ENCODE measurements at regions not wholly inside any gene's neighbourhood (a gene's known extent, or its start where the extent isn't known, plus 50 kb on each side); places are given as distances from the start of the nearest gene placed in this dataset.

DNA sequence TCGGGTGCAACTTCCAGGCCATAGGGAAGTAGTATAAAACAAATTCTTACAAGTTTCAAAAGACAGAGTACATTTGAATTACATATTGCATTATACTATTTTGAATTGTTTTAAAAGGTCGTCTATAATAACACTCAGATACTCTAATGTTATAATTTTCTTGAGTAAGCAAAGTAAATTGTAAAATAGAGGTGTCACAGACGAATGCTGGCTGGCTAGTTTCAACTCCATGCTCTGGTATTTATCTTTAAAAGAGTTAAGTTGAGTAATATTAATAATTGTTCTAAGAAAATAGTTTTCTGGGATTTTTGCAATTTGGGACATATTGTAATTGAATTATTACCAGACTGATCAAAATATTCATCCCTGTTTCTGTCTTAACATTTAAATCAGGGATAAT lies 764.9 kb downstream of the TECRL start:
- H3K4me3 ChIP-seq (ENCODE audit: low read length): no peak overlapping the region
- DNase-seq: no peak
- no peaks in the 10 kb centered on the region for H3K4me1 ChIP-seq (ENCODE audit: control insufficient read depth, insufficient read depth, low read length)
- H3K27me3 ChIP-seq (ENCODE audit: control insufficient read depth, insufficient read depth, low read length): no peaks in the 10 kb centered on the region
- 75% methylated on average over 2 of the region's 3 CpGs for WGBS (ENCODE audit: insufficient coverage, low lambda C conversion rate)
- no peaks in the 10 kb centered on the region for H3K36me3 ChIP-seq (ENCODE audit: control insufficient read depth, insufficient read depth, low read length)
- no peaks in the 10 kb centered on the region for H3K9me3 ChIP-seq (ENCODE audit: control insufficient read depth, low read depth, low read length)
- H3K27ac ChIP-seq (ENCODE audit: low read length): no peak overlapping the region

DNA sequence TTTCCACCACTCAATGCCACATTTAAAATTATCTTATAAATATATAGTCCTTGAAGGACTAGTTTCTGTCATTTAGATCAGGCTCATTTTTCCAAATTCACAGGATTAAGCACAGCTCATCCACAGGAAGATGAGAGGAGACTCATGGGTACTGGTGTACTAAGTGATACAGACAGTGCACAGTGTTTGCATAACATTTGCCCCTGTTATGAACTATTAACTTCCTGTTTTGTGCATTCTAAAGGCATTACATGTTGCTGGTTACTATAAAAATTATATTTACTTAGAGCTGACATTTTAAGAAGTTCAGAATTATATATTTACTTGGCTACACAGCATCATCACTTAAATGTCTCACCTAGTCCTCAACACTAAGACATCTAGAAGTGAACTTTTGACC lies 772.0 kb downstream of the TECRL start:
- H3K4me3 ChIP-seq (ENCODE audit: low read length): no peak overlapping the region
- DNase-seq: no peak
- no peaks in the 10 kb centered on the region for H3K9me3 ChIP-seq (ENCODE audit: control insufficient read depth, low read depth, low read length)
- H3K4me1 ChIP-seq (ENCODE audit: control insufficient read depth, insufficient read depth, low read length): no peaks in the 10 kb centered on the region
- no peak overlapping the region for H3K27ac ChIP-seq (ENCODE audit: low read length)
- H3K27me3 ChIP-seq (ENCODE audit: control insufficient read depth, insufficient read depth, low read length): no peaks in the 10 kb centered on the region
- no peaks in the 10 kb centered on the region for H3K36me3 ChIP-seq (ENCODE audit: control insufficient read depth, insufficient read depth, low read length)

DNA sequence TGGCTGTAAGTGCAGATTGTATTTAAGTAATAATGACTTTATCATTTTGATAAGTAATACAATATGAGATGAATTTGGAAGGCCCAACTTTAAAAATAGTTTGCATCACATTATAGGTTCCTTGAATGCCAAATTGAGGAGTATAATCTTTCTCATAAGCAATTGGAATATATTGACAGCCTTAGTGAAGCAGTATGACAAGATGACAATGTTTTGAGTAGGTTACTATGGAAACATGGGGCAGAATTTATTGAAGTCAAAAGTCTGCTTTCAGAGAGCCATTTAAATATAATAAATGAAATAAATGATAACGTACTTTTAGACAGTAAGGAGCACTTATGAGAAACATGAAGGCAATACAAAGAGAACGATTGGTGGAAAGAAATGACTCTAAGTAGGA lies 776.4 kb downstream of the TECRL start:
- H3K27ac ChIP-seq (ENCODE audit: low read length): no peak overlapping the region
- no peaks in the 10 kb centered on the region for H3K36me3 ChIP-seq (ENCODE audit: control insufficient read depth, insufficient read depth, low read length)
- WGBS (ENCODE audit: insufficient coverage, low lambda C conversion rate): 92% methylated on average over 2 of the region's 2 CpGs
- H3K9me3 ChIP-seq (ENCODE audit: control insufficient read depth, low read depth, low read length): no peaks in the 10 kb centered on the region
- no peak for DNase-seq
- no peaks in the 10 kb centered on the region for H3K27me3 ChIP-seq (ENCODE audit: control insufficient read depth, insufficient read depth, low read length)
- H3K4me1 ChIP-seq (ENCODE audit: control insufficient read depth, insufficient read depth, low read length): no peaks in the 10 kb centered on the region
- H3K4me3 ChIP-seq (ENCODE audit: low read length): no peak overlapping the region

DNA sequence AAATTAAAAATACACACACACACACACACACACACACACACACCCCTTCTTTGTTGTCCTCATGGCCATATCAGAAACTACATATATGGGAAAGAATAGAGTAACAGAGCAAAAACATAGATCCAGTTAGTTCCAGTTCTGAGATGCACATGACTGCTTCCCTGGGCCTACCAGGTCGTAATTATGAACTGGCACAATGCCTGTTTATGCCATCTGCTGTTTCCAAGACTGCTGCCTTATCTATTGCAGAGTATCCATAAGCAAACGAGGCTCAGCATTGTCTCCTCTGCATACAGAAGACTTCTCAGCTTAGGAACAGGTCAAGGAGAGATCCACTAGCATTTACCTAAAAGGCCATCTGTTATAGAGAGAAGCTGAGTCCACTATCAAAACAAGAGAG lies 789.0 kb downstream of the TECRL start:
- DNase-seq: peak; percentile 2 to 6
- Histone ChIP-seq H3K4me1 (ENCODE audit: control insufficient read depth, insufficient read depth, low read length) (no peaks in the 10 kb centered on the region), H3K4me3 (ENCODE audit: low read length) (no peak overlapping the region), H3K27ac (ENCODE audit: low read length) (no peak overlapping the region), H3K9me3 (ENCODE audit: control insufficient read depth, low read depth, low read length) (no peaks in the 10 kb centered on the region), H3K36me3 (ENCODE audit: control insufficient read depth, insufficient read depth, low read length) (no peaks in the 10 kb centered on the region), H3K27me3 (ENCODE audit: control insufficient read depth, insufficient read depth, low read length) (no peaks in the 10 kb centered on the region)
- no CpG with 5 or more reads among the region's 2 CpGs for WGBS (ENCODE audit: insufficient coverage, low lambda C conversion rate)

DNA sequence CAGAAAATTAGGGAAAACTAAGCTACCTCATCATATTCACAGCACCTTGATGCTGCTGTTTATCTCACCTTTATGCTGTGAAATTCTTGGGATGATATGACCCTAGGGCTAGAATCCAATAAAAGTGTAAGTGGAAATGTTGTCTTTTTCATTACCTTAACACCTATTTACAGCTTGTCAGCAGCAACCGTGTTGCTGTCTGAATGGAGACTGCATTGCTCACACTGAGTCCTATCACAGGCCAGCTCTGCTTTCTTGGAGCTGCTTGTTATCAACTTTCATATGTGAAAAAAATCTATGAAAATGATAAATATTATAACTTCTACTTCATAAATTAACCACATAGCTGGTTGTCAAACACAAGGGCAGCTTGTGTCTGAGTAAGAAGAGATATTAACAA lies 789.5 kb downstream of the TECRL start:
- no peak overlapping the region for H3K4me3 ChIP-seq (ENCODE audit: low read length)
- H3K36me3 ChIP-seq (ENCODE audit: control insufficient read depth, insufficient read depth, low read length): no peaks in the 10 kb centered on the region
- no peaks in the 10 kb centered on the region for H3K4me1 ChIP-seq (ENCODE audit: control insufficient read depth, insufficient read depth, low read length)
- no peak for DNase-seq
- H3K9me3 ChIP-seq (ENCODE audit: control insufficient read depth, low read depth, low read length): no peaks in the 10 kb centered on the region
- no peaks in the 10 kb centered on the region for H3K27me3 ChIP-seq (ENCODE audit: control insufficient read depth, insufficient read depth, low read length)
- no peak overlapping the region for H3K27ac ChIP-seq (ENCODE audit: low read length)
- no CpG with 5 or more reads among the region's 1 CpG for WGBS (ENCODE audit: insufficient coverage, low lambda C conversion rate)

DNA sequence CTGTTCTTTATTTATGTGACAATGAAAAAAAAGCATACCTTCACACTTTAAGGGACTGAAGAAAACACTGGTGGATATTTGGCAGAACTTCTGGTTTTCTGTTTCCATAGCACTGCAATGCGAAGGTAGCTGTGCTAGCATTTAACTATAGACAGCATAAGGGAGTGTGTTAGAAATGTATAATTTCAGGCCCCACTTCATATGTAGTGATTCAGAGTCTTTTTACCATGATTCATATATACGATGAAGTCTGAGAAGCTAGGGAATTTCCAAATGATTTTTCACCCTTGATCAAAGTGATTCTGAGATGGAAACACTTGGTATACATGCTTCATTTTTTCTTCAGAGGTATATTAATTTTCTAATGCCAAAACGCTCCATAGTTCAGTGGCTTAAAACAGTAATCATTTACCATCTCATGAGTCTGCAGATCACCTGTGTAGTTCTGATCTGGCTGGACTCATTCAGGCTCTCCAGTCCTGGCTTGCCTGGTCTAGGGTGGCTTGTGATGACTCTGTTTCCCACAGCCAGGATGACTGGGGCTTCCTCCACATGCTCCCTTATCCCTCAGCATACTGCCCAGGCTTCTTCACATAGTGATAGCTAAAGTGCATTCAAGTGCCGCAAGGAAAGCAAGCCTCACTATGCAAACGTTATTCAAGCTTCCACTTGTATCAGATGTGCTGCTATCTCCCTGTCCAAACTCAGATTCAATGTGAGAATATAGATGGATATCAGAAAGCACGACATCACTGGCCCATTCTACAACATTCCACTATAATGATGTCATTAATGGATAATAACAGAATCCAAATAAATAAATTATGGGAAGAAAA lies 790.1 kb downstream of the TECRL start:
- no peaks in the 10 kb centered on the region for H3K4me1 ChIP-seq (ENCODE audit: control insufficient read depth, insufficient read depth, low read length)
- no peaks in the 10 kb centered on the region for H3K27me3 ChIP-seq (ENCODE audit: control insufficient read depth, insufficient read depth, low read length)
- H3K36me3 ChIP-seq (ENCODE audit: control insufficient read depth, insufficient read depth, low read length): no peaks in the 10 kb centered on the region
- H3K9me3 ChIP-seq (ENCODE audit: control insufficient read depth, low read depth, low read length): no peaks in the 10 kb centered on the region
- no peak overlapping the region for H3K4me3 ChIP-seq (ENCODE audit: low read length)
- no CpG with 5 or more reads among the region's 6 CpGs for WGBS (ENCODE audit: insufficient coverage, low lambda C conversion rate)
- no peak for DNase-seq
- no peak overlapping the region for H3K27ac ChIP-seq (ENCODE audit: low read length)

DNA sequence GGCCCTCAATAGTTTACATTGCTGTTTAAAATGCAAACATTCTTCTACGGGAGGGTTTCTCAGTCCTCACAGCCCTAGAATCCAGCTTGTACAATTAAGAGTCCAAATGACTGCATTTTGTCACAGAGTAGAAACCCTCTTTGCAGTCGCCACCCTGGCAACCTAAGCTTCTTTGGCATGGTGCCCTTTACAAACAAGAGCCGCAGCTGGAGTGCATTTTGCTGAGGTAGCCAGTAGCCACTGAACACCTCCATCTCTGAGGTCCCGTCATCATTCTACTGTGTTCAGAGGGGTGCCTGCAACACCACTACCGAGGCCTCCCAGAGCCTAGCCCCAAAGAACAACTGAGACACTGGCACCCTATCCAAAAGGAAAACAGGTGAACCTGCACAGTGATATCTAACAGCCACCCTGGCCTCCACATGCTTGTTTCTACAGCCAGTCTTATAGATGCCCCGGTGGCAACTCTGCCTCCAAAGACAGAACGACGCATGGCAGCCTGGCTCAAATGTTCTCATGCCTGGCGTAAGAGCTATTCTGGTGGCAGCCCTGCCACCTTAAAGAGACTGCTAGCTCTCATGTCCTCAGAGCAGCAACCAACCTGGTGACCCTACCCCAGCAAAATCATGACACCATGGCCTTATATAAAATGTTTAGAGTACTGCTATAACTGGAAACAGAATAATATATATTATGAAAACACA lies 801.9 kb downstream of the TECRL start:
- no peak for DNase-seq
- H3K4me1 ChIP-seq (ENCODE audit: control insufficient read depth, insufficient read depth, low read length): no peaks in the 10 kb centered on the region
- H3K36me3 ChIP-seq (ENCODE audit: control insufficient read depth, insufficient read depth, low read length): no peaks in the 10 kb centered on the region
- H3K27me3 ChIP-seq (ENCODE audit: control insufficient read depth, insufficient read depth, low read length): no peaks in the 10 kb centered on the region
- no peak overlapping the region for H3K27ac ChIP-seq (ENCODE audit: low read length)
- 0% methylated on average over 1 of the region's 9 CpGs for WGBS (ENCODE audit: insufficient coverage, low lambda C conversion rate)
- H3K4me3 ChIP-seq (ENCODE audit: low read length): no peak overlapping the region
- H3K9me3 ChIP-seq (ENCODE audit: control insufficient read depth, low read depth, low read length): no peaks in the 10 kb centered on the region

DNA sequence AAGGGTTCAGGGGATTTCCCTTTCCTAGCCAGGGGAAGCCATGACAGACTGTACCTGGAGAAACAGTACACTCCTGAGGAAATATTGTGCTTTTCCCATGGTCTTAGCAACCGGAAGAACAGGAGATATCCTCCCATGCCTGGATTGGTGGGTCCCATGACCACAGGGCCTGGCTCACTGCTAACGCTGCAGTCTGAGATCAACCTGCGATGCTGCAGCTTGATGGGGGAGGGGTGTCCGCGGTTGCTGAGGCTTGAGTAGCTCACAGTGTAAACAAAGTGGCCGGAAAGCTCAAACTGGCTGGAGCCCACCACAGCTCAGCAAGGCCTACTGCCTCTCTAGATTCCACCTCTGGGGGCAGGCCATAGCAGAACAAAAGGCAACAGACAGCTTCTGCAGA lies 819.5 kb downstream of the TECRL start:
- H3K36me3 ChIP-seq (ENCODE audit: control insufficient read depth, insufficient read depth, low read length): no peaks in the 10 kb centered on the region
- H3K4me1 ChIP-seq (ENCODE audit: control insufficient read depth, insufficient read depth, low read length): no peaks in the 10 kb centered on the region
- no peaks in the 10 kb centered on the region for H3K27me3 ChIP-seq (ENCODE audit: control insufficient read depth, insufficient read depth, low read length)
- no peak for DNase-seq
- no peaks in the 10 kb centered on the region for H3K9me3 ChIP-seq (ENCODE audit: control insufficient read depth, low read depth, low read length)
- no peak overlapping the region for H3K4me3 ChIP-seq (ENCODE audit: low read length)
- no peak overlapping the region for H3K27ac ChIP-seq (ENCODE audit: low read length)
- no CpG with 5 or more reads among the region's 6 CpGs for WGBS (ENCODE audit: insufficient coverage, low lambda C conversion rate)

DNA sequence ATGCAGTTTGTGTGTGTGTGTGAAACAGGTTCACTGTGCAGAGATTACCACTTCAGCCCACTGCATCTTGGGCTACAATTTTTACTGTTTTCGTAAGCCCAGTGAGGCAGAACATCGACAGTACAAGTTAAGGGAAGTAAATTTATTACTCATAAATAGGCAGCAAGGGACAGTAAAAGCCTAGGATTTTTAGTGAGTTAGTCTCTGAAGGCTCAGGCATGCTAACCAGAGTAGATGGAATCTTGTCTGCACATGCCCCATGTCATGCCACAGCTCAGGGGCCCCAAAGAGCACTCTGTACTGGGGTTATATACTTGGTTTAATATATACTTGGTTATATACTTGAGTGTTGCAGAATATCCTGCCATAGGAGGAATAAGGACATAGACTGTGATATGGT lies 825.7 kb downstream of the TECRL start:
- no peaks in the 10 kb centered on the region for H3K36me3 ChIP-seq (ENCODE audit: control insufficient read depth, insufficient read depth, low read length)
- H3K4me1 ChIP-seq (ENCODE audit: control insufficient read depth, insufficient read depth, low read length): no peaks in the 10 kb centered on the region
- H3K9me3 ChIP-seq (ENCODE audit: control insufficient read depth, low read depth, low read length): no peaks in the 10 kb centered on the region
- H3K4me3 ChIP-seq (ENCODE audit: low read length): no peak overlapping the region
- DNase-seq: no peak
- WGBS (ENCODE audit: insufficient coverage, low lambda C conversion rate): no CpG with 5 or more reads among the region's 2 CpGs
- no peak overlapping the region for H3K27ac ChIP-seq (ENCODE audit: low read length)
- H3K27me3 ChIP-seq (ENCODE audit: control insufficient read depth, insufficient read depth, low read length): no peaks in the 10 kb centered on the region

DNA sequence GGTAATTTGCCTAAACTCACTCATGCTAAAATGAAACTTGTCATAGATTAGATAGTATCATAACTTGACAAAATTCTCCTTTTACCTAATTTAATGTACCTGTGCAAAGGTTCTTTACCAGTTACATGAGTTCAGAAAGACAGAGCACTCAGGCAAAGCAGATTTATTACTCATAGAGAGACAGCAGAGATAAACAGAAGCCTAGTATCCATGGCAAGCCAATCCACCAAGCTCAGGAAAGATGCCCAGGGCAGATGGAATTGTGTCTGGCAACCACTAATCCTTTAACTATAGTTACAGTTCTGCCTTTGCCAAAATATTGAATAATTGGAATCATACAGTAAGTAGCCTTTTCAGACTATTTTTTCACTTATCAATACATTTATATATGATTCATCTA lies 826.2 kb downstream of the TECRL start:
- Histone ChIP-seq H3K9me3 (ENCODE audit: control insufficient read depth, low read depth, low read length) (no peaks in the 10 kb centered on the region), H3K4me3 (ENCODE audit: low read length) (no peak overlapping the region), H3K36me3 (ENCODE audit: control insufficient read depth, insufficient read depth, low read length) (no peaks in the 10 kb centered on the region), H3K4me1 (ENCODE audit: control insufficient read depth, insufficient read depth, low read length) (no peaks in the 10 kb centered on the region), H3K27ac (ENCODE audit: low read length) (no peak overlapping the region), H3K27me3 (ENCODE audit: control insufficient read depth, insufficient read depth, low read length) (no peaks in the 10 kb centered on the region)
- no peak for DNase-seq
